SK-N-SH (cell line): ENCODE measurements at regions not wholly inside any gene's neighbourhood (a gene's known extent, or its start where the extent isn't known, plus 50 kb on each side); places are given as distances from the start of the nearest gene placed in this dataset.

Experiments
- CTCF ChIA-PET: fragments of 300-600, 350-600 bp; formaldehyde crosslinking; extraction: SDS; loops from one replicate; lab custom pipeline; 2021; lab: Yijun Ruan, JAX
- POLR2A ChIA-PET: fragments of 350-600 bp; sonication (Branson Sonifier 250); formaldehyde crosslinking; extraction: SDS; loops from one replicate; lab custom pipeline; 2020; ENCODE audit warnings: antibody characterized with exemption, inconsistent platforms; lab: Yijun Ruan, JAX
- DNase-seq: peaks from one replicate; pipeline ENCODE4 v3.0.0; 2012
- H2AFZ ChIP-seq: fragments of 200-600 bp; sonication (generic); 2 replicates; pipeline ENCODE4 v1.8.1; 2016; ENCODE audit warnings: antibody characterized with exemption, mild to moderate bottlenecking, low read depth
- H3F3A ChIP-seq: fragments of 200-600 bp; sonication (generic); replicated peaks from 2 replicates; pipeline ENCODE3; 2016; ENCODE audit warnings: antibody characterized with exemption, mild to moderate bottlenecking; ENCODE audit not compliant: insufficient read depth
- H3K27ac ChIP-seq, 2 experiments: fragments of 200-500 bp in 1 of 2; fragments of 200-600 bp in 1 of 2; sonication (Bioruptor generic) in 1 of 2; sonication (generic), shearing (Covaris generic) in 1 of 2; 2 replicates each; pipeline versions ENCODE4 v1.5.1 to v1.6.1; 2014 to 2016; ENCODE audit warnings: low read depth in 2 of 2, inconsistent platforms in 1 of 2, low read length in 1 of 2, mild to moderate bottlenecking in 1 of 2, mixed read lengths in 1 of 2
- H3K27me3 ChIP-seq: fragments of 200-600 bp; sonication (generic), shearing (Covaris generic); 2 replicates; pipeline ENCODE4 v1.6.1; 2016; ENCODE audit warnings: mixed run types; ENCODE audit not compliant: insufficient read depth
- H3K36me3 ChIP-seq, 2 experiments: fragments of 200-500 bp in 1 of 2; fragments of 200-600 bp in 1 of 2; sonication (Bioruptor generic) in 1 of 2; sonication (generic) in 1 of 2; replicated peaks in 1 of 2; 2 replicates each; pipeline versions ENCODE3 to v1.5.1; 2014 to 2016; ENCODE audit warnings: low read length in 1 of 2, mild to moderate bottlenecking in 1 of 2; ENCODE audit not compliant: insufficient read depth in 2 of 2, control insufficient read depth in 1 of 2
- H3K4me1 ChIP-seq, 2 experiments: fragments of 200-500 bp in 1 of 2; fragments of 200-600 bp in 1 of 2; sonication (Bioruptor generic) in 1 of 2; sonication (generic), shearing (Covaris generic) in 1 of 2; 2 replicates each; pipeline versions ENCODE4 v1.5.1 to v1.6.1; 2014 to 2016; ENCODE audit warnings: low read depth in 1 of 2, low read length in 1 of 2, mixed run types in 1 of 2; ENCODE audit not compliant: insufficient read depth in 2 of 2, control insufficient read depth in 1 of 2
- H3K4me2 ChIP-seq: fragments of 200-600 bp; sonication (generic), shearing (Covaris generic); 2 replicates; pipeline ENCODE4 v1.6.1; 2017; ENCODE audit warnings: mixed run types
- H3K4me3 ChIP-seq, 2 experiments: fragments of 200-500 bp in 1 of 2; fragments of 200-600 bp in 1 of 2; sonication (Bioruptor generic) in 1 of 2; sonication (generic), shearing (Covaris generic) in 1 of 2; 2 replicates each; pipeline versions ENCODE4 v1.5.1 to v1.8.1; 2014 to 2016; ENCODE audit warnings: low read depth in 2 of 2, inconsistent platforms in 1 of 2, low read length in 1 of 2, mild to moderate bottlenecking in 1 of 2, mixed read lengths in 1 of 2, moderate library complexity in 1 of 2
- H3K79me2 ChIP-seq: fragments of 200-600 bp; sonication (generic); 2 replicates; pipeline ENCODE4 v1.8.1; 2017; ENCODE audit warnings: mild to moderate bottlenecking; ENCODE audit not compliant: insufficient read depth
- H3K9ac ChIP-seq: fragments of 200-600 bp; sonication (generic); 2 replicates; pipeline ENCODE4 v1.6.1; 2017; ENCODE audit warnings: mixed run types
- H3K9me2 ChIP-seq: fragments of 200-600 bp; sonication (generic); 2 replicates; pipeline ENCODE4 v1.6.1; 2017; ENCODE audit warnings: mixed run types
- H3K9me3 ChIP-seq: fragments of 200-600 bp; sonication (generic); 2 replicates; pipeline ENCODE4 v1.6.1; 2017; ENCODE audit warnings: mixed run types, mild to moderate bottlenecking, moderate library complexity
- H4K20me1 ChIP-seq: fragments of 200-600 bp; sonication (generic); 2 replicates; pipeline ENCODE4 v1.6.1; 2017; ENCODE audit warnings: mild to moderate bottlenecking, mixed run types; ENCODE audit not compliant: insufficient read depth
- CHD2 ChIP-seq: fragments of 150-350 bp; IDR thresholded peaks from 2 replicates; pipeline ENCODE4 v1.6.1; 2018; ENCODE audit warnings: low read length; ENCODE audit not compliant: partially characterized antibody
- EP300 ChIP-seq, 2 experiments: IDR thresholded peaks; 2 replicates each; pipeline versions ENCODE4 v1.4.0 to v1.6.1; 2012; ENCODE audit warnings: borderline replicate concordance in 1 of 2, low read depth in 1 of 2, low read length in 1 of 2
- FOSL2 ChIP-seq: IDR thresholded peaks from 2 replicates; pipeline ENCODE4 v1.4.0; 2012; ENCODE audit warnings: low read depth, mild to moderate bottlenecking, moderate library complexity, borderline replicate concordance
- FOXJ3 ChIP-seq: sonication (generic); formaldehyde crosslinking; IDR thresholded peaks from 2 replicates; pipeline ENCODE4 v1.5.1; 2020; ENCODE audit warnings: mild to moderate bottlenecking, missing genetic modification reagents
- GABPA ChIP-seq: IDR thresholded peaks from 2 replicates; pipeline ENCODE4 v1.4.0; 2012; ENCODE audit warnings: low read depth, mild to moderate bottlenecking
- GATA2 ChIP-seq: sonication (generic); formaldehyde crosslinking; IDR thresholded peaks from 2 replicates; pipeline ENCODE4 v1.5.0; 2020; ENCODE audit warnings: mild to moderate bottlenecking, missing genetic modification reagents
- JUND ChIP-seq: IDR thresholded peaks from 2 replicates; pipeline ENCODE4 v1.4.0; 2012
- NFIC ChIP-seq: IDR thresholded peaks from 2 replicates; pipeline ENCODE4 v1.4.0; 2012; ENCODE audit warnings: borderline replicate concordance
- POLR2AphosphoS5 ChIP-seq: IDR thresholded peaks from 2 replicates; pipeline ENCODE4 v1.6.1; 2012; ENCODE audit warnings: low read depth, low read length
- RCOR1 ChIP-seq: fragments of 150-350 bp; IDR thresholded peaks from 2 replicates; pipeline ENCODE4 v1.6.1; 2017; ENCODE audit warnings: antibody characterized with exemption, low read length
- RFX5 ChIP-seq: IDR thresholded peaks from 2 replicates; pipeline ENCODE4 v1.6.1; 2012; ENCODE audit warnings: mild to moderate bottlenecking, improper control_type of control experiment, low read length
- SMC3 ChIP-seq: IDR thresholded peaks from 2 replicates; pipeline ENCODE4 v1.6.1; 2012; ENCODE audit warnings: low read depth, low read length, improper control_type of control experiment
- TCF12 ChIP-seq: IDR thresholded peaks from 2 replicates; pipeline ENCODE4 v1.4.0; 2012
- TEAD4 ChIP-seq: IDR thresholded peaks from 2 replicates; pipeline ENCODE4 v1.4.0; 2012; ENCODE audit warnings: mild to moderate bottlenecking, borderline replicate concordance; ENCODE audit not compliant: insufficient read depth
- YY1 ChIP-seq: IDR thresholded peaks from 2 replicates; pipeline ENCODE4 v1.4.0; 2012; ENCODE audit warnings: low read depth, mild to moderate bottlenecking
- WGBS: methylation state at CpG from one replicate; pipeline ENCODE4 v1.1.6; 2017; ENCODE audit warnings: low lambda C conversion rate; 5-methylcytosine and 5-hydroxymethylcytosine counted together
- TF ChIP-seq, protein P1 (sequence below): IDR thresholded peaks from 2 replicates; pipeline ENCODE4 v1.4.0; 2012; ENCODE audit warnings: low read depth, borderline replicate concordance
- TF ChIP-seq, protein P2 (sequence below): fragments of 150-350 bp; IDR thresholded peaks from 2 replicates; pipeline ENCODE4 v1.6.1; 2017; ENCODE audit warnings: antibody characterized with exemption, low read length, low read depth, borderline replicate concordance
- TF ChIP-seq, protein P3 (sequence below): fragments of 200-600 bp; sonication (generic); IDR thresholded peaks from 2 replicates; pipeline ENCODE4 v1.6.1; 2017; ENCODE audit warnings: antibody characterized with exemption, mild to moderate bottlenecking, moderate library complexity
- TF ChIP-seq, protein P4 (sequence below): IDR thresholded peaks from 2 replicates; pipeline ENCODE4; 2012
- TF ChIP-seq, protein P5 (sequence below): fragments of 150-350 bp; IDR thresholded peaks from 2 replicates; pipeline ENCODE4 v1.6.1; 2016; ENCODE audit warnings: mild to moderate bottlenecking, low read depth, low read length
- TF ChIP-seq, protein P6 (sequence below): IDR thresholded peaks from 2 replicates; pipeline ENCODE4 v1.4.0; 2012; ENCODE audit warnings: low read depth, borderline replicate concordance

DNA sequence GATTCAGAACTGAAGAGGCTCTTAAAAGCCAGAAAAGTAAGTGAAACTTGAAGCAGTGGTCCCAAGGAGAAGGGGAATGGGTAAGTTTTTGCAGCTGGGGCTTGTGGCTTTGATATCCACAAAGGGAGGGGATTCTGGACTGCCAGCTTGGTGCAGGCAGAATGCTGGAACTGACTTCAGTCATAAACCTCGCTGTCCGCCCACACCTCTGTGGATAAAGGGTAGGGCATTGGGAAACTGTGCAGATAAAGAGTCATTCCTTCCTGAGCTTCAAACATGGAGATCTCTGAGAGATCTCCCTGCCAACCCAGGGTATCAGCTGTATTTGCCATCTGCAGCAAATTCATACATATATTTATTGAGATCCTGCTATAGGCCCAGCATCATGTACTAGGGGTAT is 124.3 kb upstream of the OR9Q1 start:
- Histone ChIP-seq H3K9me3 (no peaks in the 10 kb centered on the region), H3K79me2 (no peaks in the 10 kb centered on the region), H3K4me2 (no peak overlapping the region), H3F3A (no peaks in the 10 kb centered on the region), H3K27me3 (no peaks in the 10 kb centered on the region; the same call in 1 of the 2 replicates), H3K4me1 (peaks cover 0 to 2% of the 10 kb centered on the region in 2 experiments; a peak in 1 of 4 replicates), H3K27ac (no peak overlapping the region), H3K36me3 (no peaks in the 10 kb centered on the region), H3K9ac (no peak overlapping the region), H2AFZ (no peak overlapping the region)
- no peak for DNase-seq
- ChIA-PET CTCF (no interaction called here), POLR2A (no interaction called here)
- WGBS, result 0% methylated on average over 2 of the region's 2 CpGs
- TF ChIP-seq, protein P1, sequence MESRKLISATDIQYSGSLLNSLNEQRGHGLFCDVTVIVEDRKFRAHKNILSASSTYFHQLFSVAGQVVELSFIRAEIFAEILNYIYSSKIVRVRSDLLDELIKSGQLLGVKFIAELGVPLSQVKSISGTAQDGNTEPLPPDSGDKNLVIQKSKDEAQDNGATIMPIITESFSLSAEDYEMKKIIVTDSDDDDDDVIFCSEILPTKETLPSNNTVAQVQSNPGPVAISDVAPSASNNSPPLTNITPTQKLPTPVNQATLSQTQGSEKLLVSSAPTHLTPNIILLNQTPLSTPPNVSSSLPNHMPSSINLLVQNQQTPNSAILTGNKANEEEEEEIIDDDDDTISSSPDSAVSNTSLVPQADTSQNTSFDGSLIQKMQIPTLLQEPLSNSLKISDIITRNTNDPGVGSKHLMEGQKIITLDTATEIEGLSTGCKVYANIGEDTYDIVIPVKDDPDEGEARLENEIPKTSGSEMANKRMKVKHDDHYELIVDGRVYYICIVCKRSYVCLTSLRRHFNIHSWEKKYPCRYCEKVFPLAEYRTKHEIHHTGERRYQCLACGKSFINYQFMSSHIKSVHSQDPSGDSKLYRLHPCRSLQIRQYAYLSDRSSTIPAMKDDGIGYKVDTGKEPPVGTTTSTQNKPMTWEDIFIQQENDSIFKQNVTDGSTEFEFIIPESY, result no peak
- TF ChIP-seq CHD2 (no peak), TEAD4 (no peak), POLR2AphosphoS5 (no peak), GABPA (no peak), FOXJ3 (CRISPR knock-in tag) (no peak), EP300 (IDR thresholded peaks at IDR 0.05; ENCODE audit: borderline replicate concordance in 1 of 2, low read depth in 1 of 2, low read length in 1 of 2) (no peak), RCOR1 (no peak), YY1 (no peak), RFX5 (no peak)
- TF ChIP-seq, protein P2, sequence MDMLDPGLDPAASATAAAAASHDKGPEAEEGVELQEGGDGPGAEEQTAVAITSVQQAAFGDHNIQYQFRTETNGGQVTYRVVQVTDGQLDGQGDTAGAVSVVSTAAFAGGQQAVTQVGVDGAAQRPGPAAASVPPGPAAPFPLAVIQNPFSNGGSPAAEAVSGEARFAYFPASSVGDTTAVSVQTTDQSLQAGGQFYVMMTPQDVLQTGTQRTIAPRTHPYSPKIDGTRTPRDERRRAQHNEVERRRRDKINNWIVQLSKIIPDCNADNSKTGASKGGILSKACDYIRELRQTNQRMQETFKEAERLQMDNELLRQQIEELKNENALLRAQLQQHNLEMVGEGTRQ, result no peak
- TF ChIP-seq, all 33 proteins: peak for 0
- Histone ChIP-seq H3K4me3 (no peak overlapping the region), H4K20me1 (no peaks in the 10 kb centered on the region), H3K9me2 (no peaks in the 10 kb centered on the region)

DNA sequence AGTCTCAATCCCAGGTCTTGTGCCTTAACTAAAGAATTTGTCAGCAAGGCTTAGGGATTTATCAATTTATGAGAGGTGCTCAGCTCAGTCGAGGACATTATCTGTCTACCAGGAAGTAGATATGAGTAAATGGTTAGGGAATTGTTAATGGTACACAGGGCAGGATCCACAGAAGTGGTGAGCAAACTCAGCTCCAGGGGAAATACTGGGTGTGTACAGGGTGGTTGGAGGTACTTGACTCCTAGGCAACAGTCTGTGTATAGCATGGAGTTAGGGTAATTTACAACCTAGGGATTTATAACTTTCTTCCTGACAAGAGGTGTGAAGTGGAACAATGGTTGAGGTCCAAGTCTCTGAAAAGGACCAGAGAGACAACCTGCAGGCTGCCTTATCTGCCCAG is 123.4 kb upstream of the OR9Q1 start:
- no peak overlapping the region for H3K27ac ChIP-seq
- H3K4me2 ChIP-seq, result no peak overlapping the region
- no peak overlapping the region for H3K4me3 ChIP-seq
- no peaks in the 10 kb centered on the region for H3K36me3 ChIP-seq
- H3K9ac ChIP-seq, result no peak overlapping the region
- 10% methylated on average over 1 of the region's 1 CpG for WGBS
- DNase-seq, result no peak
- no peaks in the 10 kb centered on the region; the same call in 1 of the 2 replicates for H3K27me3 ChIP-seq
- no peaks in the 10 kb centered on the region for H4K20me1 ChIP-seq
- CTCF ChIA-PET, result no interaction called here
- H3K4me1 ChIP-seq, result peaks cover 0 to 2% of the 10 kb centered on the region in 2 experiments; a peak in 1 of 4 replicates
- H3F3A ChIP-seq, result no peaks in the 10 kb centered on the region
- H3K9me3 ChIP-seq, result no peaks in the 10 kb centered on the region
- no peak overlapping the region for H2AFZ ChIP-seq
- H3K79me2 ChIP-seq, result no peaks in the 10 kb centered on the region
- H3K9me2 ChIP-seq, result no peaks in the 10 kb centered on the region
- POLR2A ChIA-PET, result no interaction called here
- TF ChIP-seq NFIC (no peak), SMC3 (no peak), FOSL2 (no peak), FOXJ3 (CRISPR knock-in tag) (no peak), JUND (no peak), POLR2AphosphoS5 (no peak), GATA2 (no peak), TCF12 (no peak), GABPA (no peak)
- TF ChIP-seq, protein P3, sequence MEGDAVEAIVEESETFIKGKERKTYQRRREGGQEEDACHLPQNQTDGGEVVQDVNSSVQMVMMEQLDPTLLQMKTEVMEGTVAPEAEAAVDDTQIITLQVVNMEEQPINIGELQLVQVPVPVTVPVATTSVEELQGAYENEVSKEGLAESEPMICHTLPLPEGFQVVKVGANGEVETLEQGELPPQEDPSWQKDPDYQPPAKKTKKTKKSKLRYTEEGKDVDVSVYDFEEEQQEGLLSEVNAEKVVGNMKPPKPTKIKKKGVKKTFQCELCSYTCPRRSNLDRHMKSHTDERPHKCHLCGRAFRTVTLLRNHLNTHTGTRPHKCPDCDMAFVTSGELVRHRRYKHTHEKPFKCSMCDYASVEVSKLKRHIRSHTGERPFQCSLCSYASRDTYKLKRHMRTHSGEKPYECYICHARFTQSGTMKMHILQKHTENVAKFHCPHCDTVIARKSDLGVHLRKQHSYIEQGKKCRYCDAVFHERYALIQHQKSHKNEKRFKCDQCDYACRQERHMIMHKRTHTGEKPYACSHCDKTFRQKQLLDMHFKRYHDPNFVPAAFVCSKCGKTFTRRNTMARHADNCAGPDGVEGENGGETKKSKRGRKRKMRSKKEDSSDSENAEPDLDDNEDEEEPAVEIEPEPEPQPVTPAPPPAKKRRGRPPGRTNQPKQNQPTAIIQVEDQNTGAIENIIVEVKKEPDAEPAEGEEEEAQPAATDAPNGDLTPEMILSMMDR, result no peak
- TF ChIP-seq, protein P4, sequence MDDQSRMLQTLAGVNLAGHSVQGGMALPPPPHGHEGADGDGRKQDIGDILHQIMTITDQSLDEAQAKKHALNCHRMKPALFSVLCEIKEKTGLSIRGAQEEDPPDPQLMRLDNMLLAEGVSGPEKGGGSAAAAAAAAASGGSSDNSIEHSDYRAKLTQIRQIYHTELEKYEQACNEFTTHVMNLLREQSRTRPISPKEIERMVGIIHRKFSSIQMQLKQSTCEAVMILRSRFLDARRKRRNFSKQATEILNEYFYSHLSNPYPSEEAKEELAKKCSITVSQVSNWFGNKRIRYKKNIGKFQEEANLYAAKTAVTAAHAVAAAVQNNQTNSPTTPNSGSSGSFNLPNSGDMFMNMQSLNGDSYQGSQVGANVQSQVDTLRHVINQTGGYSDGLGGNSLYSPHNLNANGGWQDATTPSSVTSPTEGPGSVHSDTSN, result no peak
- TF ChIP-seq, protein P5, sequence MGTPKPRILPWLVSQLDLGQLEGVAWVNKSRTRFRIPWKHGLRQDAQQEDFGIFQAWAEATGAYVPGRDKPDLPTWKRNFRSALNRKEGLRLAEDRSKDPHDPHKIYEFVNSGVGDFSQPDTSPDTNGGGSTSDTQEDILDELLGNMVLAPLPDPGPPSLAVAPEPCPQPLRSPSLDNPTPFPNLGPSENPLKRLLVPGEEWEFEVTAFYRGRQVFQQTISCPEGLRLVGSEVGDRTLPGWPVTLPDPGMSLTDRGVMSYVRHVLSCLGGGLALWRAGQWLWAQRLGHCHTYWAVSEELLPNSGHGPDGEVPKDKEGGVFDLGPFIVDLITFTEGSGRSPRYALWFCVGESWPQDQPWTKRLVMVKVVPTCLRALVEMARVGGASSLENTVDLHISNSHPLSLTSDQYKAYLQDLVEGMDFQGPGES, result no peak
- TF ChIP-seq, protein P6, sequence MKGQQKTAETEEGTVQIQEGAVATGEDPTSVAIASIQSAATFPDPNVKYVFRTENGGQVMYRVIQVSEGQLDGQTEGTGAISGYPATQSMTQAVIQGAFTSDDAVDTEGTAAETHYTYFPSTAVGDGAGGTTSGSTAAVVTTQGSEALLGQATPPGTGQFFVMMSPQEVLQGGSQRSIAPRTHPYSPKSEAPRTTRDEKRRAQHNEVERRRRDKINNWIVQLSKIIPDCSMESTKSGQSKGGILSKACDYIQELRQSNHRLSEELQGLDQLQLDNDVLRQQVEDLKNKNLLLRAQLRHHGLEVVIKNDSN, result no peak
